GM12891 (cell line): ENCODE measurements at regions not wholly inside any gene's neighbourhood (a gene's known extent, or its start where the extent isn't known, plus 50 kb on each side); places are given as distances from the start of the nearest gene placed in this dataset.

Source experiments
- PAX5 ChIP-seq: IDR thresholded peaks from 2 replicates; pipeline ENCODE4 v1.6.1; 2011; ENCODE audit warnings: low read length, moderate library complexity, mild to moderate bottlenecking; ENCODE audit not compliant: insufficient read depth, severe bottlenecking
- POLR2A ChIP-seq: IDR thresholded peaks from 2 replicates; pipeline ENCODE4 v1.6.1; 2011; ENCODE audit warnings: low read depth, low read length, control low read depth
- POLR2AphosphoS5 ChIP-seq: IDR thresholded peaks from 2 replicates; pipeline ENCODE4 v1.6.1; 2011; ENCODE audit warnings: low read depth, low read length, control low read depth
- SPI1 ChIP-seq: IDR thresholded peaks from 2 replicates; pipeline ENCODE4 v1.6.1; 2011; ENCODE audit warnings: low read depth, low read length, control low read depth
- TAF1 ChIP-seq: IDR thresholded peaks from 2 replicates; pipeline ENCODE4 v1.6.1; 2011; ENCODE audit warnings: low read depth, low read length, control low read depth

- TF ChIP-seq TAF1 (no peak), POLR2A (no peak), POLR2AphosphoS5 (no peak), SPI1 (no peak), PAX5 (no peak)
Observed at GRCh38 chr16:63752347-63752746, 1369.5 kb downstream of the CDH11 start.
